HG03520 (cell line): ENCODE measurements at regions not wholly inside any gene's neighbourhood (a gene's known extent, or its start where the extent isn't known, plus 50 kb on each side); places are given as distances from the start of the nearest gene placed in this dataset.

Experiments used
- ATAC-seq: cut with Tn5 transposase; IDR thresholded peaks from one replicate; pipeline ENCODE4 v1.9.1; 2021; ENCODE audit warnings: mild to moderate bottlenecking, moderate library complexity; ENCODE audit not compliant: unreplicated experiment

- no peak for ATAC-seq
Observed at GRCh38 chr13:47211106-47211505, 314.3 kb upstream of the HTR2A start.

GRCh38 chr13:47206111-47206510, 309.3 kb upstream of the HTR2A start:
- no peak for ATAC-seq

GRCh38 chr13:47190696-47191305, 293.9 kb upstream of the HTR2A start:
- ATAC-seq, result no peak

- no peak for ATAC-seq
Observed at GRCh38 chr13:47188802-47189201, 291.9 kb upstream of the HTR2A start.

GRCh38 chr13:47186471-47186870, 289.6 kb upstream of the HTR2A start:
- ATAC-seq, result no peak

- no peak for ATAC-seq
Observed at GRCh38 chr13:47184321-47184720, 287.5 kb upstream of the HTR2A start.

GRCh38 chr13:47179321-47179720, 282.5 kb upstream of the HTR2A start:
- no peak for ATAC-seq

- ATAC-seq, result no peak
Observed at GRCh38 chr13:47178090-47178950, 281.5 kb upstream of the HTR2A start.

- ATAC-seq, result no peak
Observed at GRCh38 chr13:47175172-47175866, 278.5 kb upstream of the HTR2A start.

- no peak for ATAC-seq
Observed at GRCh38 chr13:47170971-47171370, 274.1 kb upstream of the HTR2A start.

GRCh38 chr13:47168618-47169017, 271.8 kb upstream of the HTR2A start:
- no peak for ATAC-seq

- ATAC-seq, result no peak
Observed at GRCh38 chr13:47168066-47168465, 271.2 kb upstream of the HTR2A start.

GRCh38 chr13:47166336-47166735, 269.5 kb upstream of the HTR2A start:
- no peak for ATAC-seq

- ATAC-seq, result no peak
Observed at GRCh38 chr13:47159853-47160550, 263.1 kb upstream of the HTR2A start.

- no peak for ATAC-seq
Observed at GRCh38 chr13:47158593-47158992, 261.7 kb upstream of the HTR2A start.

- ATAC-seq, result no peak
Observed at GRCh38 chr13:47148543-47148942, 251.7 kb upstream of the HTR2A start.

- ATAC-seq, result no peak
Observed at GRCh38 chr13:47147812-47148119, 250.9 kb upstream of the HTR2A start.

- peak; percentile 97 for ATAC-seq
Observed at GRCh38 chr13:47146991-47147811, 250.3 kb upstream of the HTR2A start.

GRCh38 chr13:47146136-47146535, 249.3 kb upstream of the HTR2A start:
- ATAC-seq, result no peak

GRCh38 chr13:47144782-47145181, 247.9 kb upstream of the HTR2A start:
- ATAC-seq, result no peak

GRCh38 chr13:47142105-47142504, 245.3 kb upstream of the HTR2A start:
- no peak for ATAC-seq
